ENCODE measurements at regions not wholly inside any gene's neighbourhood (a gene's known extent, or its start where the extent isn't known, plus 50 kb on each side); places are given as distances from the start of the nearest gene placed in this dataset.

- Histone ChIP-seq H3K36me3 (ENCODE audit: control insufficient read depth in 1 of 2, insufficient read depth in 2 of 2, low read length in 2 of 2) (no peaks in the 10 kb centered on the region), H3K9me2 (ENCODE audit: insufficient read depth) (no peaks in the 10 kb centered on the region), H3K79me2 (ENCODE audit: insufficient read depth, low read length) (no peaks in the 10 kb centered on the region), H3K9ac (ENCODE audit: low read length) (no peak overlapping the region), H3K4me3 (replicated peaks in 1 of 2; ENCODE audit: low read depth in 1 of 2, low read length in 2 of 2) (no peak overlapping the region), H3K9me3 (ENCODE audit: control insufficient read depth in 1 of 2, insufficient read depth in 1 of 2, low read depth in 1 of 2, low read length in 2 of 2) (no peaks in the 10 kb centered on the region), H2AFZ (ENCODE audit: low read depth, low read length, poor library complexity, severe bottlenecking) (no peak overlapping the region), H3K27ac (ENCODE audit: low read depth, low read length) (no peak overlapping the region), H3K27me3 (ENCODE audit: insufficient read depth, low read length) (0 out of 2 replicates have a peak, but pooled peaks cover 4% of the 10 kb centered on the region), H3K4me1 (ENCODE audit: control insufficient read depth in 1 of 2, insufficient read depth in 2 of 2, low read length in 2 of 2) (no peaks in the 10 kb centered on the region), H3K4me2 (ENCODE audit: low read length) (no peak overlapping the region), H4K20me1 (ENCODE audit: insufficient read depth) (no peaks in the 10 kb centered on the region)
- CTCF ChIA-PET: no interaction called here
- ATAC-seq: no peak
- no peak for DNase-seq (ENCODE audit: low read depth, low spot score)
- no peak for TF ChIP-seq EZH2phosphoT487 (IDR thresholded peaks at IDR 0.05; ENCODE audit: borderline replicate concordance)
- TF ChIP-seq CEBPB (IDR thresholded peaks at IDR 0.05; ENCODE audit: low read depth): no peak
- no peak for TF ChIP-seq JUND (IDR thresholded peaks at IDR 0.05)
- no peak for TF ChIP-seq ATF3 (IDR thresholded peaks at IDR 0.05)
- no peak for TF ChIP-seq CTCF (IDR thresholded peaks at IDR 0.05 in 2 of 3, conservative IDR thresholded peaks at IDR 0.05 in 1 of 3; ENCODE audit: borderline replicate concordance in 1 of 3, insufficient read depth in 1 of 3, low read depth in 2 of 3, low read length in 2 of 3)
- TF ChIP-seq TCF7L2 (IDR thresholded peaks at IDR 0.05; ENCODE audit: borderline replicate concordance, extremely low read depth, insufficient read depth, insufficient read length): no peak
- TF ChIP-seq MAX (IDR thresholded peaks at IDR 0.05): no peak
- TF ChIP-seq SP1 (IDR thresholded peaks at IDR 0.05; ENCODE audit: low read depth): no peak
- no peak for TF ChIP-seq SRF (IDR thresholded peaks at IDR 0.05; ENCODE audit: low read depth)
- TF ChIP-seq POLR2A (IDR thresholded peaks at IDR 0.05; ENCODE audit: borderline replicate concordance, extremely low read depth, insufficient read depth, insufficient read length): no peak
- TF ChIP-seq SIN3A (IDR thresholded peaks at IDR 0.05; ENCODE audit: low read depth): no peak
- no peak for TF ChIP-seq ZBTB33 (IDR thresholded peaks at IDR 0.05; ENCODE audit: extremely low read depth, insufficient replicate concordance, low read length)
- no peak for TF ChIP-seq ELF1 (IDR thresholded peaks at IDR 0.05; ENCODE audit: borderline replicate concordance, low read depth)
- TF ChIP-seq FOSL1 (IDR thresholded peaks at IDR 0.05; ENCODE audit: low read depth): no peak
- TF ChIP-seq POLR2AphosphoS5 (IDR thresholded peaks at IDR 0.05; ENCODE audit: low read depth, low read length): no peak
- TF ChIP-seq ZNF274 (IDR thresholded peaks at IDR 0.05; ENCODE audit: low read depth, low read length): no peak
- no peak for TF ChIP-seq CBX3 (IDR thresholded peaks at IDR 0.05; ENCODE audit: low read depth)
- TF ChIP-seq EGR1 (IDR thresholded peaks at IDR 0.05; ENCODE audit: low read depth): no peak
- no peak for TF ChIP-seq YY1 (IDR thresholded peaks at IDR 0.05; ENCODE audit: extremely low read depth, insufficient replicate concordance, low read depth, low read length)
- POLR2A ChIA-PET: no interaction called here
- BruUV-seq (replicated peaks): no TSS peak
- intact Hi-C loops (cut with micrococcal nuclease): no loop called here
- RAD21 ChIA-PET (ENCODE audit: low non-redundant PET in 1 of 2, low total read pairs in 2 of 2, uncharacterized antibody in 2 of 2, unreplicated experiment in 2 of 2): no interaction called here
Observed at GRCh38 chr2:175806570-175806969, 195.5 kb downstream of the LNPK start.
